NCI-H1417 (cell line): ENCODE measurements at regions not wholly inside any gene's neighbourhood (a gene's known extent, or its start where the extent isn't known, plus 50 kb on each side); places are given as distances from the start of the nearest gene placed in this dataset.

Source experiments
- DNase-seq, 3 experiments: peaks; one replicate each; lab custom pipeline; 2025; lab: John Stamatoyannopoulos, UW

GRCh38 chr15:95857124-95857757 is 473.3 kb upstream of the NR2F2 start:
- no peak for DNase-seq

- DNase-seq: no peak
Observed at GRCh38 chr15:95857758-95858157, 472.7 kb upstream of the NR2F2 start.

GRCh38 chr15:95860406-95860805 is 470.1 kb upstream of the NR2F2 start:
- no peak for DNase-seq

- peak in 1 of 3 experiments; percentile 44 for DNase-seq
Observed at GRCh38 chr15:95864467-95864886, 466.0 kb upstream of the NR2F2 start.

GRCh38 chr15:95865330-95865739 is 465.2 kb upstream of the NR2F2 start:
- no peak for DNase-seq

- no peak for DNase-seq
Observed at GRCh38 chr15:95866711-95867440, 463.6 kb upstream of the NR2F2 start.

- DNase-seq: peak in 2 of 3 experiments; percentile 7 to 20
Observed at GRCh38 chr15:95868450-95868849, 462.1 kb upstream of the NR2F2 start.

- DNase-seq: peak in 1 of 3 experiments; percentile 20
Observed at GRCh38 chr15:95868970-95869369, 461.5 kb upstream of the NR2F2 start.

GRCh38 chr15:95869920-95870319 is 460.6 kb upstream of the NR2F2 start:
- no peak for DNase-seq

GRCh38 chr15:95872366-95872771 is 458.1 kb upstream of the NR2F2 start:
- DNase-seq: no peak

- no peak for DNase-seq
Observed at GRCh38 chr15:95874637-95875036, 455.9 kb upstream of the NR2F2 start.

- DNase-seq: no peak
Observed at GRCh38 chr15:95875121-95875643, 455.3 kb upstream of the NR2F2 start.

GRCh38 chr15:95880031-95880570 is 450.4 kb upstream of the NR2F2 start:
- no peak for DNase-seq

GRCh38 chr15:95880630-95881029 is 449.9 kb upstream of the NR2F2 start:
- DNase-seq: no peak

- no peak for DNase-seq
Observed at GRCh38 chr15:95883064-95883463, 447.4 kb upstream of the NR2F2 start.

GRCh38 chr15:95884276-95884675 is 446.2 kb upstream of the NR2F2 start:
- DNase-seq: no peak

GRCh38 chr15:95887666-95888390 is 442.7 kb upstream of the NR2F2 start:
- DNase-seq: no peak

- DNase-seq: no peak
Observed at GRCh38 chr15:95888762-95889161, 441.7 kb upstream of the NR2F2 start.

GRCh38 chr15:95894407-95894956 is 436.0 kb upstream of the NR2F2 start:
- DNase-seq: peak in 1 of 3 experiments; percentile 4

GRCh38 chr15:95895508-95895907 is 435.0 kb upstream of the NR2F2 start:
- no peak for DNase-seq

GRCh38 chr15:95897651-95898050 is 432.8 kb upstream of the NR2F2 start:
- no peak for DNase-seq

GRCh38 chr15:95898761-95899160 is 431.7 kb upstream of the NR2F2 start:
- no peak for DNase-seq
